ENCODE measurements at regions not wholly inside any gene's neighbourhood (a gene's known extent, or its start where the extent isn't known, plus 50 kb on each side); places are given as distances from the start of the nearest gene placed in this dataset.
"Not testable (repeated sequence)": the region's sequence is repeated elsewhere in the genome, so short reads cannot be mapped to it uniquely, and the experiment has no call there.

GRCh38 chr15:70602834-70603560, 160.4 kb downstream of the UACA start:
- no peaks in the 10 kb centered on the region for H3K9me3 Mint-ChIP-seq
- no peak overlapping the region for H3K27ac Mint-ChIP-seq
- H3K36me3 Mint-ChIP-seq: no peaks in the 10 kb centered on the region
- no peaks in the 10 kb centered on the region for H3K4me1 Mint-ChIP-seq
- H3K4me3 Mint-ChIP-seq: no peak overlapping the region
- no peak for DNase-seq (ENCODE audit: low spot score in 2 of 2)
- ATAC-seq: no peak

DNA sequence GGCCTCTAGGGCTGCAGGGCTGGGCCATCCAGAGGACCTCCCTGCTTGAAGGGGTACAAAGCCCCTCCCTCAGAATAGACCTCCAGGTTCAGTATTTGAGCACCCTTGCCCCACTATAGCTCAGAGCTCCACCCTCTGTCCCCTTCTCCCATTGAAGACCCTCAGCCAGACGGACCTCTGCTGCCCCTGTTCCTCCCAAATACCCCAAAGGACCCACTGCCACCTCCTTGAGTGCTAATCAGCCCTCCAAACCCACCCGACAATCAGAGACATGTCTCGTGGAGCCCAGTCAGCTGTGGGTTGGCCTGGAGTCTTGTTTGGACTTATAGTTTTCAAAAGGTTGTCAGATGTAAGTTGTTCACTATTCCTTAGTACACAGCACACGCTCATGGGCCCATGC, 161.1 kb downstream of the UACA start:
- no peaks in the 10 kb centered on the region for H3K4me1 Mint-ChIP-seq
- ATAC-seq (no peak), DNase-seq (ENCODE audit: low spot score in 2 of 2) (no peak)
- H3K36me3 Mint-ChIP-seq: no peaks in the 10 kb centered on the region
- H3K9me3 Mint-ChIP-seq: no peaks in the 10 kb centered on the region
- H3K4me3 Mint-ChIP-seq: no peak overlapping the region
- no peak overlapping the region for H3K27ac Mint-ChIP-seq

GRCh38 chr15:70597945-70598344, 165.4 kb downstream of the UACA start:
- peaks cover 16% of the 10 kb centered on the region for H3K9me3 Mint-ChIP-seq
- ATAC-seq (no peak), DNase-seq (ENCODE audit: low spot score in 2 of 2) (no peak)
- H3K36me3 Mint-ChIP-seq: no peaks in the 10 kb centered on the region
- no peak overlapping the region for H3K4me3 Mint-ChIP-seq
- peaks cover 10% of the 10 kb centered on the region for H3K4me1 Mint-ChIP-seq
- no peak overlapping the region for H3K27ac Mint-ChIP-seq

DNA sequence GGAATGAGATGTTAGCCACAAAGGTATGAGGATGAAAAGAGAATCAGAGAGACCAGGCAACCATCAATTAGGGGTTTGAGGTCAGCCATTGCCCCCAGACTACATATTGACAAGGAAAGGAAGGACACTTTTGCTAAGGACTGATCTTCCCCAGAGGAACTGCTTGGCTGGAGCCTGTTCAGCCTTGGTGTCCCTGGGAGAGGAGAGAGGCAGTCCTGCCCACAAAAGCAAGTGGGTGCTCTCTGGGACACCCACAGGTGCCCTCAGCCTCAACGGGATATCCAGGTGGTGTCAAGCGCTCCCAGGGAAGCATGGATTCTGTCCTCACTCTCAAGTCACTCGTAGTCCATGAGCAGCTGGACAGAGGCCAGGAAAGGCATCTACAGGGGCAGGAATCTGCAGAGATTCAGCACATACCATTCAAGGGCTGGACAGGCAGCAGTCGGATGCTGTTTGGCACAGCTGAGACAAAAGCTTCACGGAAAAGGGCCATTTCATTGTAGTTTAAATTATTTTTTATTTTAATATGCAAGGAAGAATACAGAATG, 166.2 kb downstream of the UACA start:
- Mint-ChIP-seq H3K4me3 (no peak overlapping the region), H3K36me3 (no peaks in the 10 kb centered on the region), H3K4me1 (peaks cover 10% of the 10 kb centered on the region), H3K27ac (no peak overlapping the region), H3K9me3 (peaks cover 20% of the 10 kb centered on the region)
- peak in 1 of 2 donors; percentile 42 for DNase-seq (ENCODE audit: low spot score in 2 of 2)
- ATAC-seq: no peak

DNA sequence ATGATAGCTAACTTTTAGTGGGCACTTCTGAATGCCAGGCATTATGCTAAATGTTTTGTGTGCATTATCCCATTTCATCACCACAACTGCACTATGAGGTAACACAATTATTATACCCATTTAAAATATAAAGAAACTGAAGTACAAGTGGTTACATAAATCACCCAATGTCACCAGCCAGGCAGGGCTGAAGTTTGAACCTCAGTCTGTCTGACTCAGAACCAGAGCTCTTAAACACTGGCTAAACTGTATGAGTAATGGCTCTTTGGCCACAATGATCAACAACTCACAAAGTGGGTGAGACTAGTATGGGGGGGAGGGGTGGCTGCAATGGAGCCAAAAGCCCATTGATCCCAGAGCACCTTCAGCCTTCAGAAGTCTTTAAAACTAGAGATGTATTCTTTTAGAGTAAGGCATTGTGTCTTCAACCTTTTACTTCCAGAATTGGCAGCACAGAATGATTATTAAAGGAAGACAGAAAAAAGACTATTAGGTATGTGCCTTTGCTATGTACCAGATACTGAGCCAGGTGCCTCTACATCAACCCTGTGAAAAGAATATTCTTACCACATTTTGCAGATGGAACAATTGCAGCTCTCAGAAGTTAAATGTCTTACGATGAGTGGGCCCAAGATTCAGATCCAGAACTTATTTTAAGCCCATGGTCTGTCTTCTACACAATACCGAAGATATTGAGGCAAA, 166.9 kb downstream of the UACA start:
- DNase-seq (ENCODE audit: low spot score in 2 of 2) (no peak), ATAC-seq (peak; percentile 99)
- Mint-ChIP-seq H3K4me1 (peaks cover 10% of the 10 kb centered on the region), H3K4me3 (no peak overlapping the region), H3K36me3 (no peaks in the 10 kb centered on the region), H3K9me3 (peaks cover 20% of the 10 kb centered on the region), H3K27ac (no peak overlapping the region)

GRCh38 chr15:70593795-70594194, 169.6 kb downstream of the UACA start:
- Mint-ChIP-seq H3K36me3 (no peaks in the 10 kb centered on the region), H3K4me3 (no peak overlapping the region), H3K4me1 (peaks cover 18% of the 10 kb centered on the region), H3K9me3 (peaks cover 20% of the 10 kb centered on the region), H3K27ac (no peak overlapping the region)
- DNase-seq (ENCODE audit: low spot score in 2 of 2) (no peak), ATAC-seq (no peak)

DNA sequence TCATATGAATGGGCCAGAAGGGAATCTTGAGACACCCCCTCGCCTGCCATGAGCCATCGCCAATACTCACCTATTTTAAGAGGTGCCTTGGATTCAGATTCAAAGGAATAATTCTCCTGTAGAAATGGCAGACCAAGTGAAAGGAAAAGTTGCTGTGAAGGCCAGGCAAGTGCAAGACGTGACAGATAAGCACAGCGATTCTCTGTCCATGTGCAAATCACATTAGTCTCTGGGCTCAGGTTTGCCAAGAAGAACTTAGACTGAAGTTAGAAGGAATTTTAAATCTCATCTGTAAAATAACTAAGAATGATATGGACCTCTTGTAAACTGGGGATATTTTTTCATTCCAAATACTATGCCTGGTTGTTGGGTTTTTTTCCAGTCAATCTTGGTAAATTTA, 173.6 kb downstream of the UACA start:
- H3K4me1 Mint-ChIP-seq: peaks cover 23% of the 10 kb centered on the region
- H3K27ac Mint-ChIP-seq: no peak overlapping the region
- no peaks in the 10 kb centered on the region for H3K36me3 Mint-ChIP-seq
- no peak for DNase-seq (ENCODE audit: low spot score in 2 of 2)
- ATAC-seq: no peak
- H3K4me3 Mint-ChIP-seq: no peak overlapping the region
- H3K9me3 Mint-ChIP-seq: peaks cover 14% of the 10 kb centered on the region

DNA sequence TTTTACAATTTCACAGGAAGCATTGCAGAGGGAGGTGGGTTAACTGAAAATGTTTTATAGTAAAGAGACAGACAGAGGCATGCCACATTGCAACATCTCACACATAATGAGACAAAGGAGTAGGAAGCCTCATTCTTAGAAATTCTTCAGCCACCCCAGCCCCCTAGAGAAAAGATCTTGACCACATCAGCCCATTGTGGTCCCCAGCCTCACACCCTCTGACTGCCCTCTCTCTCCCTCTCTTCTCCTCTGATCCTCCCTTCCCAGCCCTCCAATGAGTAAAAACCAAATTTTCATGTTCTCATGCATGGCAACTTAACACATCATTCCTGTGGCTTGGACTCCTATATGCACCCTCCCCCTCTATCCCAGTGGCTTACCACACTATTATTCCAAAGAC, 174.1 kb downstream of the UACA start:
- Mint-ChIP-seq H3K27ac (no peak overlapping the region), H3K4me3 (no peak overlapping the region)

GRCh38 chr15:70588613-70589012, 174.7 kb downstream of the UACA start:
- peaks cover 23% of the 10 kb centered on the region for H3K4me1 Mint-ChIP-seq
- H3K27ac Mint-ChIP-seq: no peak overlapping the region
- H3K9me3 Mint-ChIP-seq: peaks cover 6% of the 10 kb centered on the region
- DNase-seq (ENCODE audit: low spot score in 2 of 2): no peak
- H3K36me3 Mint-ChIP-seq: no peaks in the 10 kb centered on the region
- no peak overlapping the region for H3K4me3 Mint-ChIP-seq
- no peak for ATAC-seq

More for the DNA sequence above, 174.1 kb downstream of the UACA start:
- peaks cover 23% of the 10 kb centered on the region for H3K4me1 Mint-ChIP-seq
- ATAC-seq (no peak), DNase-seq (ENCODE audit: low spot score in 2 of 2) (no peak)
- H3K9me3 Mint-ChIP-seq: peaks cover 11% of the 10 kb centered on the region
- no peaks in the 10 kb centered on the region for H3K36me3 Mint-ChIP-seq

DNA sequence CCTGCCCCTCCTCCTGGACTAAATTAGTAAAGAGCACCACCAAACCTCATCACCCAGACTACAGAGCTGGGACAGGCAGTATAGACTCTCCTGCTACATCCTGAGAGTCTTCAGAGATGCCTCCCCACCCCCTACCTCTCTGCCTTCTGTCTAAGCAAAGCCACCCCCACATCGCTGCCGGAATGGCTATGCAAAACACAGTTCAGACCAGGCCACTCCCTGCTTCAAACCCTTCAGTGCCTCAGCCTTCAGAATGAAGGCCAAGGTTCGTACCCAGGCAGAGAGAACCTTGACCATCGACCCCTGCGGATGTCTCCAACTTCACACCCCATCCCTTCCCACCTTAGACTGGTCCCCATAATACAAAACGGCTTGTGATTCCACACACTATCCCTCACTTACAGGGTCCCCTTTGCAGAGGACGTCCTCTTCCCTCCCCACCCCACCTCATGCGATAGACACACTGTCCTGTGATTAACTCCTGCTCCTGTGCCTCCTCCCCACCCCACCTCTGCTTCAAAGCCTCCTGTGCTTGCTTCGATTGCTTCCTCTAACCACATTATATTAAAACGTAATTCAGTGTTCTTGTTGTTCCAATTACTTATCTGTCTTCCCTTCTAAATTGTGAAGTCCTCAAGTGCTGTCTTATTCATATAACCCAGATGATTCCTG, 175.3 kb downstream of the UACA start:
- H3K4me3 Mint-ChIP-seq: no peak overlapping the region
- no peak for DNase-seq (ENCODE audit: low spot score in 2 of 2)
- no peak overlapping the region for H3K27ac Mint-ChIP-seq
- no peak for ATAC-seq
- no peaks in the 10 kb centered on the region for H3K36me3 Mint-ChIP-seq
- peaks cover 3% of the 10 kb centered on the region for H3K9me3 Mint-ChIP-seq
- H3K4me1 Mint-ChIP-seq: peaks cover 23% of the 10 kb centered on the region

GRCh38 chr15:70587012-70587634, 176.2 kb downstream of the UACA start:
- not testable (repeated sequence) for H3K4me3 Mint-ChIP-seq; H3K27ac Mint-ChIP-seq; ATAC-seq; DNase-seq (ENCODE audit: low spot score in 2 of 2); H3K36me3 Mint-ChIP-seq; H3K9me3 Mint-ChIP-seq
- peaks cover 23% of the 10 kb centered on the region for H3K4me1 Mint-ChIP-seq

DNA sequence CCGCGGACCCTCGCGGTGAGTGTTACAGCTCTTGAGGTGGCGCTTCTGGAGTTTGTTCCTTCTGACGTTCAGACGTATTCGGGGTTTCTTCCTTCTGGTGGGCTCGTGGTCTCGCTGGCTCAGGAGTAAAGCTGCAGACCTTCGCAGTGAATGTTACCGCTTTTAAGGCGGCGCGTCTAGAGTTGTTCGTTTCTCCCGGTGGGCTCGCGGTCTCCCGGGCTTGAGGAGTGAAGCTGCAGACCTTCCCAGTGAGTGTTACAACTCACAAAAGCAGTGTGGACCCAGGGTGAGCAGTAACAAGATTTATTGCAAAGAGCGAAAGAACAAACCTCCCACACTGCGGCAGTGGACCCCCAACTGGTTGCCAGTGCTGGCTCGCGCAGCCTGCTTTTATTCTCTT, 177.1 kb downstream of the UACA start:
- H3K4me3 Mint-ChIP-seq: peak overlapping the region; percentile 42
- ATAC-seq (no peak), DNase-seq (ENCODE audit: low spot score in 2 of 2) (no peak)
- H3K4me1 Mint-ChIP-seq: peaks cover 23% of the 10 kb centered on the region
- H3K27ac Mint-ChIP-seq: no peak overlapping the region
- H3K36me3 Mint-ChIP-seq: no peaks in the 10 kb centered on the region
- H3K9me3 Mint-ChIP-seq: no peaks in the 10 kb centered on the region

- Mint-ChIP-seq H3K4me3 (peak overlapping the region; percentile 42), H3K27ac (no peak overlapping the region)
- peak; percentile 47 for ATAC-seq
Observed at GRCh38 chr15:70585707-70586034, 177.7 kb downstream of the UACA start.

DNA sequence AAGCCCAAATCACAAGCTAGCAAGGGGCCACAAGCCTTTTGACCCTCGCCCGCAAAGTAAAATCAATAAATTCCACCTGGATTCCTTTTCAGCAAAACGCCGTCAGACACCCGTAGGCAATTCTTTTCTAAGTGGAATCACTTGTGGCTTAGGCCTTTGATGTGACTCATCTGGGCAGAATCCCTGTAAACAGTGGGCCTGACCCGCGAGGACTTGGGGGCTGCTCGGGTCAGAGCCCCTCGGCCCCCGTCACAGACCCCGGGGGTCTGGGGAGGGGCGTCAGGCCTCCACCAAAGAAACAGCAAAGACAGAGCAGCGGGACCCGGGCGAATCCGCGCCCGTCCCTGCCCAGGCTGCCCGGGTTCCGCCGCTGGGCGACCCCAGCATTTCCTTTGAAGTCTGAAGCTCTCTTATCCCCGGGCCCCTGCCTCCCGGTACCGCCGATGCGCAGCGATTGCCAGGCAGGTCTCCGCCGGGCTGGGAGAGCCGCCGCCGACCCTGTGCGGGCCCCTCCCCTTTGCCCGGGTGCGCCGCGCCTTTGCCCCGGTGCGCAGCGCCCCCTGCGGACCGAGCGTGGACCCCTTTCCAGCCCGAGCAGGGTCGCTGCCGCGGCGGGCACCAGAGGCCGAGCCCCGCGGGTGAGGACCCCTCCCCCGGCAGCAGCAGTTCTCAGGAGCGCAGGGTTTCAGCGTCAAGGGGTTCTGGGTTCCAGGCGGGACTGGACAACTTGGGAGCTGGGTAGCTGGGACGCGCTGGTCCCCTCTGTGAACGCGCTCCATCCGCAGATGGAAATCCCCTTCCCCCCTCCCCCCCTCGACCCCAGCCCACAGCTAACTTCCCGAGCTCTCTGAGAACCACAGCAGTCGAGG, 178.3 kb downstream of the UACA start:
- Mint-ChIP-seq H3K36me3 (no peaks in the 10 kb centered on the region), H3K4me3 (peak overlapping the region; percentile 42), H3K27ac (no peak overlapping the region), H3K9me3 (no peaks in the 10 kb centered on the region), H3K4me1 (peaks cover 23% of the 10 kb centered on the region)
- DNase-seq (ENCODE audit: low spot score in 2 of 2) (peak in 1 of 2 donors; percentile 15), ATAC-seq (peak; percentile 54)

More at GRCh38 chr15:70585707-70586034, 177.7 kb downstream of the UACA start:
- no peaks in the 10 kb centered on the region for H3K36me3 Mint-ChIP-seq
- peaks cover 23% of the 10 kb centered on the region for H3K4me1 Mint-ChIP-seq
- no peak for DNase-seq (ENCODE audit: low spot score in 2 of 2)
- no peaks in the 10 kb centered on the region for H3K9me3 Mint-ChIP-seq
